ENCODE measurements at regions not wholly inside any gene's neighbourhood (a gene's known extent, or its start where the extent isn't known, plus 50 kb on each side); places are given as distances from the start of the nearest gene placed in this dataset.

DNA sequence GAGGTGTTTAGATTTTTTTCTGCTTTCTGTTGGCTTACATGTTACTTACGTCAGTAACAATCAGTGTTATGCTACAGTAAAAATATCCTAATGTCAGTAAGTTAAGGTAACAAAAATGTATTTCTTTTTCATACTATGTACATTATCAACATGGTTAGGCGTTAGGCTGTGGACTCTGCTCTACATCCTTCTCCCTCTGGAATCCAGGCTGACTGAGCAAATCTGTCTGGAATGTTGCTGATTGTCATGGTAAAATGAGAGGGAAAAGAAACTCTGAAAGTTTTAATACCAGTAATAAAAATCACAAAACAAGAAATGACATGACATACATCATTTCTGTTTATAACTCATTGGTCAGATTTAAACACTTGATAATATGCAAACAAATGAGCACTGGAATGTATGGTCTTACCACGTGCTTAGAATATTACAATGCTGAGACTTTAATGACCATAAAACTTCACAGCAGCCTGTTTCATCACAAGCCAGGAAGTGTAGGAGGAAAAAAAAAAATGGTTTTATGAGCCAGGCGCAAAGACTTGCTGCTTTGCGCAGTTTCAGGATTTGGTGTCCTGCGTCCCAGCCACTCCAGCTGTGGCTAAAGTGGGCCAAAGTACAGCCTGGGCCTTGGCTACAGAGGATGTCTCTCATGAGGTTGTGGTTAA, 252.4 kb downstream of the FSIP2 start:
- no peak for DNase-seq

DNA sequence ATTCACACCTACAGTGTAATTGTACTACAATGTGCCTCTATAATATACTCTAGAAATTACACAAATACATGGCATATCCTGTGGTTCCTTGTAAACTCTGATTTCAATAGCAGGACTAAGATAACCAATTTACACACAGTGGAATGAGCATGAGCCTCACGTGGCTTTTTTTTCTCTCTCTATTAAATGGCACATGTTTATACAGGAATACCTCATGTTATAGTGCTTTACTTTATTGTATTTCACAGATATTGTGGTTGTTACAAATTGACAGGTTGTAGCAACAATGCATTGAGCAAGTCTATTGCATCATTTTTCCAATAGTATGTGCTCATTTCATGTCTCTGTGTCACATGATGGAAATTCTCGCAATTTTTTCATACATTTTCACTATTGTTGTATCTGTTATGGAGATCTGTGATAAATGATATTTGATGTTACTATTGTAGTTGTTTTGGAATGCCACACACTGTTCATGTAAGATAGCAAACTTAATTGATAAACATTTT, 260.0 kb downstream of the FSIP2 start:
- no peak for DNase-seq

DNA sequence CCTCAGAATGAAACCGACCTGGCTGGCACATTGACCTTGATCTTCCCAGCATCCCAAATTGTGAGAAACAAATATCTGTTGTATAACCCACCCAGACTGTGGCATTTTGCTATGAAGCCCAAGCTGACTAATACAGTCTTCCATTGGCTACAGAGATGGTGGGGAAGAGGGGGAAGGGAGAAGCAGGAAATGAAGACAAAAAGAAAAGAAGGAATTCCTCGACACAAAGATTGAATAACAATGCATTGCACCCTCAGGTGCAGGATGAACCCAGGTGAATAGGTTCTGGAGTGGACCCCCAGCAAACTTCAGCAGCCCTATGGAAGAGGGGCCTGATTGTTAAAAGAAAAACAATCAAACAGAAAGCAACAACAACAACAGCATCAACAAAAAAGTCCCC, 270.7 kb downstream of the FSIP2 start:
- no peak for DNase-seq

DNA sequence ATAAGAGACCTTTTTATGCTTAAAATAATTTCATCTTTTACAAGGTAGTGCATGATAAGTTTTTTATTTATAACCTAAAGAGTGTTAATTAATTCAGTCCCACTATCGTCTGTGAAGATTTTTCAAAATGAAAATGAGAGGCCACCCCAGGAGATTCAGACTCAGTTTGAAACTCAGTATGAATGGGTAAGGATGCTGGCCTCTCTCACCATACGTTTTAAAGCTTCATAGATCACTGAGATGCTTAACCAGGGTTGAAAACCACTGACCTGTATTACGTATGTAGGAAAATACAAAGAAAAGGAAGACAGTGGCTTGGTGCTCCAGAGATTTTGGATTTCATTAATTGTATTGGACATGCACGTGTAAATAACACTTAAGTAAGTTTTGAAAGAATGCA, 278.7 kb downstream of the FSIP2 start:
- DNase-seq: no peak

DNA sequence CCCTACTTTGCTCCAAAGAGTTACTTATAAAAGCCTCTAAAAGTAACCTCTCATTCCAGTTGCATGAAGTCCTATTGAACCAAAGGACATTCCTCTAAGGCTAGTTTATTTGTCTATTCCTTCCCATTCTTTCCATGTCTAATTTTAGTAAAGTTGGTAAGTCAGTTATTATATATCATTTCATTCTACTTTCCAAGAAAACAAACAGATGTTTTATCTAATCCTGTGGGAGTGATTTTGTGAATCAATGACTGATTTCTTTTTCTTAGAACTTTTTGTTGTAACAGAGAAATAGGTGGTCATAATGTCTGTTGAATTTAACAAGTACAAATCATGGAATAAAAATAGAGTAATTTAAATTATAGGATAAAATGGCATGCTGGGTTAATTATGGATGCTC, 286.3 kb downstream of the FSIP2 start:
- no peak for DNase-seq

DNA sequence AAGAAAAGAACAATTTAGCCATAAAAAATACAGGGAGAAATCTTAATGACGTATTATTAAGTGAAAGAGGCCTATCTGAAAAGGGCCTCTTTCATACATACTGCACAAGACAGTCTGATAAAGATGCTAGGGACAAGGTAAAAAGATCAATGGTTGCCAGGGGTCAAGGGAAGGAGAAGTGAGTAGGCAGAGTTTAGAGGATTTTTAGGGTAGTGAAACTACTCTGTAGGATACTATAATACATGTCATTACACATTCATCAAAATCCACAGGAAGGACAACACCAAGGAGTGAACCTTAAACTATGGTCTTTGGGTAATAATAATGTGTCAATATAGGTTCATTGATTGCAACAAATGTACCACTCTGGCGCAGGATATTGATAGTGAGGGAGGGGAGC, 289.3 kb downstream of the FSIP2 start:
- no peak for DNase-seq

DNA sequence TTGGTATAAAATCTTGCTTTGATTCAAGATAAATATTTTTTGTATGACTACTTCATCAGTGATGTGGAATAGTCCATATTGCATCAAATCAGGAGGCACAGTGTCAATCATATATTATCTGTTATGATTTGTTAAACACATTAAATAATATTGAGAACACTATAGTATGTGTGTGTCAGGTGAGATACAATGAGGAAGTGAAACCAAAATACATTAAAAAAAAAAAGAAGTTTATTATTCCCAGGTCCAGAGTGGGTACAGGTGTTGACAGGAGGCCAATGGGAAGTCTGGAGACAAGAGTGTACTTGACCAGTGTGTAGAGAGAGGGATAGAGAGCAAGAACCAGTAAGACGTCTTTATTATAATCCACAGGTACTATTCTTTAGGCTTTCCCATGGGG, 292.6 kb downstream of the FSIP2 start:
- no peak for DNase-seq

DNA sequence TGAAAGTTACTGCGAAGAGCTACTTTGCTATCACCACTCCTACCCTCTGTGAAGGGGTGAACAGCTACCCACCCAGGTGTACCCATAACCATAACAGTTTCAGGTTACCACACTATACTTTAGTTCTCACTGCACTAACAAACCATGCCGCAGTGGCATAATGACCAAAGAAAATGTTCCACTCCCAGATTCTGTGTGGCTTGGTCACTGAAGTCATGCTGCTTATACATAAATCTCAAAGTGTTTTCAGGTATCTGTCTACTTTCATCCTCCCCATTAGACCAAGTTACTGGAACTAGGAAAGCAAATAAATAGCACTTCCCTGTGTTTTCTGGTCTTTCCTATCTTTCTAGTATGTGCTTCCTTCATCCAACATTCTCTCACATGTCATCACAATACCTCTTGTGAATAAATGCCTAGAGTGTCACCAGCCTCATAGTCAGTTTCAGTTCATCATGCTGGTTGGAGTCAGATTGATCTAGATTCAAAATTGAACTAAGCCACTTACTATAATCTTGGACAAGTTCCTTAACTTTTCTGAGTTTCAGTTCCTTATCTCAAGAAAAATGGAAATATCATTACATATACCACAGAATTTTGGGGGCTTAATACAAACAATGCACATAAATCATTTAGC, 293.6 kb downstream of the FSIP2 start:
- no peak for DNase-seq

DNA sequence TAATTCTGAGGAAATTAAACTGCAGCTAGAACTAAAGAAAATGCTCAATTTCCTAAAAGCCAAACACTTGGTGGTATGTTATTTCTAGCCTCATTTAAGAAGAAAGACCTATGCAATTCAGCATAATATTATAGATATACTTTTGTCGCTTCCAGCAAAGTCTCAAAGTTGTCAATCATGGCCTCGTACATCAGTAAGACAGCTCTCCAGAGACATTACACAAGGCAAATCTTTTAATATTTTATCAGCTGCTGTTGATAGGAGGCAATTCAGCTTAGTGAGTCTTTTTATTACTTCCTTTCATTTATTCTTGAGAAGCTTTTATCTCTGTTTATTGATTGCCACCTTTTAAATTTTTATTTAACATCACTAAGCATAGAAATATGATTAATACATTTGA, 294.3 kb downstream of the FSIP2 start:
- no peak for DNase-seq

DNA sequence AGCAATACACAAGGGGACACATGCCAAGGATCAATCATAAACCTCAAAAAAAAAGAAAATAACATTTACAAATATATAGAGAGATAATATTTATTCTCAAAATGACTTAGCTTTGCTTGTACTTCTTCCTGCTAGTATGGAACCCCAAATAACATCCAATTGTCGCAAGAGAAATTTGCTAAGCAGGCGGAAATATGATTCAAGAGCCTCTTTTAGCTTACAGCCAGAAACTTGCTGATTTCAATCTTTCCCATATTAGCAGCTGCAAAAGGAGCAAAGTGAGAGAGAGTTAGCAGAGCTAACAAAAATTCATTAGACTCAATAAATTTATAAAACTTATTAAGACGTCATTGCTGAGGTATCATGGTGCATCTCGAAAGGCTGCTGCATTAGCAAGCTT, 294.9 kb downstream of the FSIP2 start:
- no peak for DNase-seq

DNA sequence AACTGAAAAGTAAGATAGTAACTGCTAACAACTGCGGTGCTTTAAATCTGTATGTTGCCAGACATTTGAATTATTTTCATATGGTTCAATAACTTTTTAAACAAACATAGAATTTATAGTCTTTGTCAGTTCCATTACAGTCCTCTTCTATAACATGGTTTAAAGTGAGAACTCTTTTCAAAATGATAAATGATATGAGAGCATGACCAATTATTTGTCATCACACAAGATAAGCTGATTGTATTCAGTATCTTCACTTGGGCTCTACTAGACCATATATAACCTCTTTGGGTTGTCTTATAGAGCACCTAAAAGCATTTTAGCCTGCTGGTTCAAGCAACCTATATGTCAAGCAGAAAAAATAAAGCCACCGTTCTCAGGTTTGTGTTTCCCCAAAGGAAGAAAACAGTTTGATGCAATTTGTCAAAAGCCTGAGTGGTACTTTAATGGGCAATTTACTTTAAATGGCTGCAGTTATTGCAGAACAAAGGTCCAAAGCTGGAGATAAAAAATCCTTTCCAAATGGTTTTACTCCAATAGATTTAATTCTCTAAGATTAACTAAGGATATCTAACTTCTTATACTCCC, 298.4 kb downstream of the FSIP2 start:
- no peak for DNase-seq

DNA sequence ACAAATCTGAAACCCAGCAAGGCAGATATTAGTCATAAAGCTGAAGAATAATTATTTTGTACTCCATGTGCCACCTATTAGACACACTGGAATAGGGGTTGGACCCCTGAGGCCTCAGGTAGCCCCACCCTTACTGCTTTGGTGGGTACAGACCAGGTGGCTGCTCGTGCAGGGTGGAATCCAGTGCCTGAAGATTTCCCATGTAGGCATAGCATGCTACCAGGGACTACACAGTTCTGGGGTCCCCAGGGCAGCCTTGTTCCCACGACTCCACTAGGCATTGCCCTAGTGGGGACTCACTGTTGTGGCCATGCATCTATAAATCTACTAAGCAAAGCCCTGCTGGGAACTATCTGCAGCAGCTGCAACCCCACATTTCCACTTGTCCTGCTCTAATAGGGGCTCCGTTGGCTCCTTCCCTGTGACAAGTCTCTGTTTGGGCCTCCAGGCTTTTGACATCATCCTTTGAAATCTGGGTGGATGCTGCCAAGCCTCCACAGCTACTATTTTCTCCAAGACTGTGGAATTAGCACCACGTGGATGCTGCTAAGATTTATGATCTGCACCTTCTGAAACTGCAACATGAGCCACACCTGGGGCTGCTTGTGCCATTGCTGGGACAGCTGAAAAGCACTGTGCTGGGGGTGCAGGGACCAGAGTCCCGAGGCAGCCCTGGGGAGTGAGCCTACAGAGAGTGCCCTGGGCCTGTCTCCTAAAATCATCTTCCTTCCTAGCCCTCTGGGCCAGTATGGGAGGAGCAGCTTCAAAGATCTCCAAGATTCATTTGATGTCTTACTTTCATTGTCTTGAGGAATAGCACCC, 303.8 kb downstream of the FSIP2 start:
- DNase-seq: no peak

DNA sequence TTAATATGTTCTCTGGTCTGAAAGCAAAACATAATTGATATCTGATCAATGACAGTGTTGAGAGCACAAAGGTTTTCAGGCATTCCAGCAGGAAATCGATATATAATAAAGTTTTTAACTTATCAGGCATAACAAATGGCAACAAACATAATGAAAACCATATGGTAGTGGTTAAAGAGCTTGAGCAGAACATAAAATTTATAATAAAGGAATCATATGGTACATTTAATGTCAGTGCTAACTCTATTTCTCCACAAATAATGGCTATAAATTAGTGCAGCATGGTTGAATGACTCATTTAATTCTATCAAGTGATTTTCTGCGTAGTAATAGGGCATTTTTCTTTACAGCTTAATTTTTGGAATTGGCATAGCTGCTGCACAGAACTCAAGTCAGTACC, 306.2 kb downstream of the FSIP2 start:
- no peak for DNase-seq

DNA sequence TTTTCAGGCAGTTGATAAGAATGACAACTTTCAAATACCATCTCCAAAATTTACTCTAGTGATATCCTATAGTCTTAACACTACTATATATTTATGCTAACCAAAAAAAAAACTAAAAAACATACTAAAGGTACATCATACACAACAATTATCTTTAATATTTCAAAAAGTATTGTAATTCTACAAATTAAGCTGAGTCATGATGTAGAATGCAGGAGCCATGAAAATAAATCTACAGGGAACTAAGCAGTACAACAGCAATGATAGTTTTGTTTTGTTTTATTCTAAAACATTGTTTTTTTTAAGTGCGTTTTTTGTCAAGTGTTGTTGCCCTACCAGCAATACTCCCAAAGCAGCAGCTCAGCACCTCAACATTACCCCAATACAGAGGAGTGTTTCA, 314.3 kb downstream of the FSIP2 start:
- no peak for DNase-seq

DNA sequence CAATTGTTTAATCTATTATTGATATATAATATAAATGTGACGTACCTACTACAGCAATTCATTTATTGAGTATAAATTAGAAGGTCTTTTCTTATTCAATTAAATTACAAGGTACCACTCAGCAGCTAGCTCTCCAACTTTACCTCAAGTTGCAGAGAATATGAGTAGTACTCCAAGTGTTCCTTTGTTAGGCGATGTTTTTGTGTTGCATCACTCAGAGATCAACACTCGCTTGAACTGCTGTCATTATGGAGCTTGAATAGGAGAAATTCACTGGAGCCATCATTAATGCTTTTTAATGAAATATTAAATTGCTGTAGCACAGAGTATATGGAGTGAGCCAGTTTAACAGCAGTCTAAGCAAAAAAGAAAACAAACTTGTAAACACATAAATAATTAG, 320.0 kb downstream of the FSIP2 start:
- DNase-seq: no peak

DNA sequence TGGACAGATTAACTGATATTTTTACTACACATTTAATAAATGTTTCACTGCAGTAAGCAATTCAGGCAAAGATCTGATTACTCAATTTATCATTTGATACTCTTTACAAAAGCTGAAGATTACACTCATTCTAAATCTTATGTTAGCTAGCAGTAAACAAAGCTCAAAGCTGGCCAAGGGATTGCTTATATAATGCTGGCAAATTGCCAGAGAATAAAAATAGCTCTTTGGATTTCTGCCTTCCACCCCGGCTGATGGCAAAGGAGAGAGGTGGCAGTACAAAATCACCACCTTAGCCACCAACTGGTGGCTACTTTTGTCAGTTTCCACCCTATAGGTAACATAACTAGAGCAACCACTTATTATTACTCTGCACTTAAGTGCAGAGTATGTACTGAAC, 320.5 kb downstream of the FSIP2 start:
- no peak for DNase-seq

DNA sequence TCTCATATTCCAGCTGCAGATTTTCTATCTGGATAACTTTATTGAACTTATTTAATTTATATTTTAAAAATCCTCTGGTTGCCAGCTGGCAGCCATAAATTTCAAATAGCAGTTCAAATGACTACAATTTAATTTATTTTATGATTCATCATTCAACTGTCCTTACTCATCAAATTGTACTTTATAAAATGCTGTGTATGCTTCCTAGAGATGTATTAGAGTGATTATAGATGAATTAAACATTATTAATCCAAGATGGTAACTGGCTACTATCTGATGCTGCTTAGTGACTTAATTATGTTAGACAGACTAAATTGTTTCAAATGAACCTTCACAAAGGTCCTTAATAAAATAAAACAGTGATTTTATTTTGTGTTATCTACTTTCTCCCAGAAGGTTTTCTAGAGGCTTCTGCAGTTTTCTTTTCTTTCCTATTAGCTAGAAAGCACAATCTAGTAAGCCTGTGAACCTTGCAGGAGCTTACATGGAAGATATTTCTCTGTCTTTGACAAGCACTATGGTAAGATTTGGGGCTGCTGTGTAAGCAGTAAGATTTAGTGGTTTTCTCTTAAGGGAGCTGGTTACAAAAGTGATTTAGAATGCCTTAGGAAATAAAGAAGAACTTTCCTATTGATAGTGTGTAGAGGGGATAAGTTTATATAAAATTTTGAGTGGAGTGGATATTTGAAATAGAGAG, 322.3 kb downstream of the FSIP2 start:
- DNase-seq: no peak

DNA sequence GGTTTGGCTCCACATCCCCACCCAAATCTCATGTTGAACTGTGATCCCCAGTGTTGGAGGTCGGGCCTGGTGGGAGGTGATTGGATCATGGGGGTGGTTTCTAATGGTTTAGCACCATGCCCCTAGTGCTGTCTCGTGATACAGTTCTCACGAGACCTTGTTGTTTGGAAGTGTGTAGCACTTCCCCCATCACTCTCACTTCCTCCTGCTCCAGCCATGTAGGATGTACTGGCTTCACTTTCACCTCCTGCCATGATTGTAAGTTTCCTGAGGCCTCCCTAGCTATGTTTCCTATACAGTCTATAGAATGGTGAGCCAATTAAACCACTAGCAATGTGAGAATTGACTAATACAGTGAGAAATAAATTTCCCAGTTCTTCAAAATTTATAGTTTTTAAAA, 325.9 kb downstream of the FSIP2 start:
- DNase-seq: no peak

DNA sequence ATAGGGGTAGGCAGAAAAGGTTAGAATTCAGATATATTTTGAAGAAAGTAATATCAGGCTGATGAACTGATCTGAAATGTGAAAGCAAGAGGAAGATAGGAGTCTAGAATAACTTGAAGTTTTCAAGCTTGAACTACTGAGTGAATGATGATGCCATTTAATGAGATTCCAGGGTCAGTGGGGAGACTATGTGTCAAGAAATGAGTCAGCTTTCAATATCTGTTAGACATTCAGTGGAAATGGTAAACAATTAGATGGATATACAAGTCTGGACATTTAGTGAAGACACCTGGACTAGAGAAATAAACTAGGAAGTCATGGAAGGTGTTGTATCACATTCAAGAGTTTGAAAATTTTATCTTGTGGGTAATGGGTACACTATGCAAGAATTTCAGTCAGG, 326.9 kb downstream of the FSIP2 start:
- no peak for DNase-seq

DNA sequence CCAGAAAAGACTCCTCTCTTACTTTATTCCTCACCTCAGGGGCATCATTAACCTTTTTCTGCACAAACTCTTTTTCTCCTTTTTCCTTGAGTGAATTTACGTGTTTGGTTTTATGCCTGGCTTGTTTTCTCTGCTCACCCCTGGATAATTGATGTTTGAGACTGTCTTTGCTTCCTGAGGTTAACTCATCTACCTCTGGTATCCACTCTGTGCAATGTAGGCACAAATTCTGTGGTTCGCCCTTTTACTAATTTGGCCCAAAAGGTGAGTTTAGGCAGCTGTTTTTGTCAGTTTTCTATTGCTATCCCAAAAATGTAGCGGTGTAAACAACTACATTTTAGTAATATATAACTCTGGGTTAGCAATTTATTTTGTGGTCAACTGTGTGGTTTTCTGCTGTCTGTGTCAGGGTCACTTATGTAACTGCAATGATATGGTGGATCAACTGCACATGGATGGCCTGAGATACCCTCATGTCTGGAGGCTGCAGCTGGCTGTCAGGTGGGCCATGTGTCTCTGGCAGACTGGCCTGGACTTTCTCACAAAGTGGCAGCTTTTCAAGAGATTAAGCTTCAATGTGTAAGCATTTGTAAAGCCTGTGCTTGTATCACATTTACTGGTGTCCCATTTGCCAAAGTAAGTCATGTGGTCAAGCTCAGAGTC, 329.7 kb downstream of the FSIP2 start:
- no peak for DNase-seq

DNA sequence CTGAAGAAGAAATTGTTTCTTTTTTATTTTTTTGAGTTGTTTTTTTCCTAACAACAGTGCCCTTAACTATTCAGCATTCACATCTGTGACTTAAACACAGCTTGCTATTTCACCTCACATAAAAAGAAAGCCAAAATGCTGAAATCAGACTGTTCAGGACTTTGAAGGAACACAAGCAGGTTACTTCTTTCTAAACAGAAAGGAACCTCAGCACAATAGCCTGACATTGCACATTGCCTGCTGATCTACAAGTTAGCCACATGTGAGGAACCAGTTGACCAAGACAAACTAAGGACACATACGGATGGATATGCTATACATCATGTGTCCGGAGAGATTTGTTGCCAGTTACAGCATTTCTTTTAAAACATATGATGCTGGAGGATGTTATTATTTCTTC, 331.1 kb downstream of the FSIP2 start:
- no peak for DNase-seq

DNA sequence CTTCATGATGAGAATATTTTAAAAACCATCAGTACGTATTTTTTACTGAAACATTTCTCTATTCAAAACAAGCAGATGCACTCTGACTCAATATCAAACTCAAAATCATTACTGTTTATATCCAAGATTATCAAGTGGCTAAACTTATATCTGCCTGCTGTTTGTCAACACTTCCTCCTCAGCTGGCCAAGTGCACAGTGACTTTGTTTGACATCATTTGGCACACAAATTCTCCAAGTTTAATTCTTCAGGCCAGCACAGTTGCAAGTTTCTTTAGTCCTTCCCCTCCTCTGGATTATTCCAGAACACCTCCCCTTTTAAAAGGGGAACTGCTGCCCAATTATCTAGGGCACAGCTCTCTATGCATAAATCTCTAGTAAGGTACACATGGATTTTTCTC, 346.6 kb downstream of the FSIP2 start:
- DNase-seq: no peak

DNA sequence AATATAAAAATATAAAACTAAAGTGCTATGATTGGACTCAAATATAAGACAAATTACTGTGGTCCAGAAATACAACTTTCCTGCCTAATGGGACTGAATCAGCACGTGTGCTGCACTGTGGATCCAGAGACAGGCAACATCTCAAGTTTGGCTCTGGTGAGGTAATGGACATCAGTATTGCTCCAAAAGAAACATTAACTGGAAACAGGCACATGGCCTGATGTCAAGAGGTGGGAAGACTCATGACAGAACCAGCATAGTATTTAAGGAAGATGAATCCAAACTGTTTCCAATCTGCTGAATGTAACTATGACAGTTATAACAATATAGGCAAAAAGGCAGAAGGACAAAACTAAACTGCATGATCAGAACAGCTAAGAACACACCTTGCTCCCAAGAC, 354.6 kb downstream of the FSIP2 start:
- no peak for DNase-seq

Data from CD4-positive, alpha-beta T cell treated with Interleukin-1 beta for 1 hour (primary cell).